NOMO-1 (cell line): ENCODE measurements at regions not wholly inside any gene's neighbourhood (a gene's known extent, or its start where the extent isn't known, plus 50 kb on each side); places are given as distances from the start of the nearest gene placed in this dataset.
A peak's percentile ranks its signal among the peaks of the same experiment; 100 is the strongest.
"Not testable (repeated sequence)": the region's sequence is repeated elsewhere in the genome, so short reads cannot be mapped to it uniquely, and the experiment has no call there.

Experiments
- DNase-seq, 2 experiments: peaks; one replicate each; lab custom pipeline; 2025; ENCODE audit not compliant: unreplicated experiment in 2 of 2; lab: John Stamatoyannopoulos, UW

DNA sequence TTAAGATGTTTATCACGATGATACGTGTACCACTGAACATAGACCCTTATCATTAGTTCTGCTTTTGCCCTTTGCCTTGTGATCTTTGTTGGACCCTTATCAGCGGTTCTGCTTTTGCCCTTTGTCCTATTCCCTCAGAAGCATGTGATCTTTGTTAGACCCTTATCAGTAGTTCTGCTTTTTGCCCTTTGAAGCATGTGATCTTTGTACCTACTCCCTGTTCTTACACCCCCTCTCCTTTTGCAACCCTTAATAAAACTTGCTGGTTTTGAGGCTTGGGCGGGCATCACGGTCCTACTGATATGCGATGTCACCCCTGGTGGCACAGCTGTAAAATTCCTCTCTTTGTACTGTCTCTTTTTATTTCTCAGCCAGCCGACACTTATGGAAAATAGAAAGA is 117.0 kb downstream of the SDHAF3 start:
- DNase-seq: not testable (repeated sequence)

DNA sequence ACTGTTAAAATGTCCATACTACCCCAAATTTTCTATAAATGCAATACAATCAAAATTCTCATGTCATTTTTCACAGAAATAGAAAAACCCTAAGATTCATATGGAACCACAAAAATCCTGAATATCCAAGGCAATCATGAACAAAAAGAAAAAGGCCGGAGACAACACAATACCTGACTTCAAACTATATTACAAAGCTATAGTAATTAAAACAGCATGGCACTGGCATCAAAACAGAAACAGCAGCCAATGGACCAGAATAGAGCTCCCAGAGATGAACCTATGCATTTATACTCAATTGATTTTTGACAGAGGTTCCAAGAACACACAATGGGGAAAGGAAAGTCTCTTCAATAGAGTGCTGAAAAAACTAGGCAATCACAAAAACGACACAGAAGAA is 128.8 kb downstream of the SDHAF3 start:
- no peak for DNase-seq

DNA sequence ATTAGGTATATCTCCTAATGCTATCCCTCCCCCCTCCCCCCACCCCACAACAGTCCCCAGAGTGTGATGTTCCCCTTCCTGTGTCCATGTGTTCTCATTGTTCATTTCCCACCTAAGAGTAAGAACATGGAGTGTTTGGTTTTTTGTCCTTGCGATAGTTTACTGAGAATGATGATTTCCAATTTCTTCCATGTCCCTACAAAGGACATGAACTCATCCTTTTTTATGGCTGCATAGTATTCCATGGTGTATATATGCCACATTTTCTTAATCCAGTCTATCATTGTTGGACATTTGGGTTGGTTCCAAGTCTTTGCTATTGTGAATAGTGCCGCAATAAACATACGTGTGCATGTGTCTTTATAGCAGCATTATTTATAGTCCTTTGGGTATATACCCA is 140.7 kb downstream of the SDHAF3 start:
- DNase-seq: not testable (repeated sequence)

DNA sequence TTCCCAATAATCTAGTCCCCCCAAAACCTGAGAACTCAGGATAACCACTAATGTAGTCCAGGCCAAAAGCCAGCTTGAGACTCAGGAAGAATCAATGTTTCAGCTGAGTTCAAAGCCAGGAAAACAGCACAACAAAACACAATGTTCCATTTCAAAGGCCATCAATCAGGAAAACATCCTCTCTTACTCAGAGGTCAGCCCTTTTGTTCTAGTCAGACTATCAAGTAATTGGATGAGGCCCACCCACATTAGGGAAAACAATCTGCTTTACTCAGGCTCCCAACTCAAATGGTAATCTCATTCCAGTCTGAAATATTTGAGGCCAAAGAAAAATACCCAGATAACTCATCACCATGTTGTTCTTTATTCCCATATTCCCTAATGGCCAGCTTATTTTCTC is 152.2 kb downstream of the SDHAF3 start:
- DNase-seq: no peak

DNA sequence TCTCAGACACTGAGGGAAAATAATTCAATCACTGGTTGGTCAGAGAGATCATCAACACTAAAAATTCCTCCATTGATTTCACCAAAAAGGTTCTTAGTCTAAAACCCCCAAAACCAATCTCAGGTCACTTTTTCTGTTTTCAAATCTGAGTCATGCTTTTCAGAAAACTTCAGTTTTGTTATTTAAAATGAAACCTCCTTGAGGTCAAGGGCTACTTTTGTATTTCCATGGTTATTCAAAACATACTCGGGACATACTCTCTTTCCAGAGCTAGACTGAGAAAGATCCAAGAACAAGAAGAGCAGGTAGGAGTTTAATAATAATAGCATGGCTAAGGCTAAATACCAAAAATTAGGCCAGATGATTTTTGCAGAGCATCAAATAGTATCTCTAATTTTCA is 152.8 kb downstream of the SDHAF3 start:
- DNase-seq: no peak

DNA sequence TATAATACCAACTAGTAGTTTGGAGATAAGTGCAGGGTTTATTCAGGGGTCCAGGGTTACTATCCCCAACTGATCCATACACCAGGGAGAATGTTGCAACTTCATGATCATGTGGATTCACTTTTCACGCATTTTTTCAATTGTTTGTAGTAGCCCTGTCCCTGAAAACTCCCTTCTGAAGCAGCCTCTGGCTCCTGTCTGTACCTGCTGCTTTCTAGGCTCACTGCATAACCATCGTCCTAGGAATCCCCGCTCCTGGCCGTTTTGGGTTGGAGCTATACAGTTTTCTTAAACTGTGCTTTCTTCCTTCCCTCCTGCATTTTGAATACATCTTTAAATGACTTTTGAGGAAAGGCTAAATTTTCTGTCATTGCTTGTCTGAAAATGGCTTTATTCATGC is 154.1 kb downstream of the SDHAF3 start:
- DNase-seq: no peak

DNA sequence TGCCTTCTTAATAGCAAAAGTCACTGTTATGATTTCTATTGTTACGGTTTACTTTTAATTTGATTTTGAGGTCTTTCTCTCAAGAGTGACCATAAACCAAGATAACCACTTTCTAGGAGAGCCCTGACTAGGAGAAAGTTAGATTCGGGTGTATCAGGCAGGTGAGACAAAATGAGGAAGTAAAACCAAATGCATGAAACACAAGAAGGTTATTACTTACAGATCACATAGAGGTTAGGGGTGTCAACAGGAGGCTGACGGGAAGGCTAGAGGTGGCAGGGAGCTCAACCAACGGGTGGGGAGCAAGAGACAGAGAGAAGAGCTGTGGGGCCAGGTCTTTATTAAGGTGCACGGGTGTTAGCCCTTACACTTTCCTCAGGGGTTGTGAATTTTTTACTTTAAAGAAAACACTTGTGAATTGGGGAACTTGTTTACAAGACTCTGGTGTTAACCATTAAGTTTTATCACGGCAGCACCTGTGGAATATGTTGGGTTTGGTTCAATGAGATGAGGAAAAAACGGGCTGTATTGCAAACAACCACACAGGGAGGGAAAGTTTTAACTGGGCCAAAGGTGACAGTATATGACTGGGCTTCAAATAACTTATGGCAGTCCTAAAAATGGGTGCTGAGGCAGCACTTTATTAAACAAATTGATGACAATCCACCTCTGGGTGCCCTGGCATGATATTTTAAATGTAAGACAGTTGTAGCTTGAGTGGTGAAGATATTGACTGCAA is 154.9 kb downstream of the SDHAF3 start:
- DNase-seq: no peak

DNA sequence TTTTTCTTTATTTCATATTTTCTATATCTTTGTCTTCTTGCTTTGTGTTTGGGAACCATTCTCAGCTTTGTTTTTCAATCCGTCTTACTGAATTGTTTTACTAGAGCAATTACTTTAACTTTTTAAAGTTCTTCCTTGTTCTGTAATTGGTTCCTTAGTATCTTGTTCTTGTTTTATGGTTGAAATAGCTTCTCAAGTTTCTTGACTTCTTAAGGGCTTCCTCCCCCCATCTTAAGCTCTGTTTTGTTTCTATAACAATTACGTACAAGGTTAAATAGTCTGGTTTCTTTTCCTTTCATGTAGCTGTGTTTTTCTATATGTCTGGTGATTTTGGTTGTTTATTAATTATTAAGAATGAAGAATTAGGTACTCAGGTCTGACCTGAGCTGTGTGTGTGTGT is 158.0 kb downstream of the SDHAF3 start:
- no peak for DNase-seq

DNA sequence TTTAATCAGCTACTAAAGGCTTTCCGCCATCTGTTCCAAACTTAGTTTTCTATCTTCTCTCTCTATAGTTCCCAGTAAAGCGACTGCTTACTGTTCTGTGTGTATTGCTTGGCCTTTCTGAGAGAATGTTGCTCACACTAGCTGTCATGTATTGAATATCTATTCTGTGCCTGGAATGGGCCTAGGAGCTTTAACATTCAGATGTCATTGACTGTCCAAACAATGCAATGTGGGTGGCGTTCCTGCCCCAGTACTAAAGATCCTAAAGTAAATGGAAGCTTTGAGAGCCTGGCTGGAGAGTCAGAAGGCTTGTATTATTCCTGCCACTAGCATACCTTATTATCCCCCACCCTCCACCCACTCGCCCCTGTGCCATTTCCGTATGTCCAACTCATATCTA is 163.5 kb downstream of the SDHAF3 start:
- no peak for DNase-seq

DNA sequence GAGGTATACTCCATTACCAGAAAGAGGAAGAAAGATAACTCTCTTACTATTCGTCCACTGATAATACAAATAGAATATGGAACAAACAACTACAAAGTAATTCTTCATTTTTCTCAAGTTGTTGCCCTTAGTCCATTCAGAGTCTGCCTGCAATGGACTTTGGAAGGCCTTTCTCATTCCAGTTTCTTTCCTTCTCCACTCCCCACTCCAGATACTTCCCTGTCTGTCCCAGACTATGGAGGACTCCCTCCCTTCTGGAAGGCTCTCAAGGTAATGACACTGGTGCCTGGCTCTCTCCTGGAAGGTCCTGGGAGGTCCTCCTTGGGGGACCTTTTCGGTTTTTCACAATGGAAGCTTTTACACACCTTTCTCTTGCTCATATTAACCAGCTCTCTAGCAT is 167.8 kb downstream of the SDHAF3 start:
- no peak for DNase-seq

DNA sequence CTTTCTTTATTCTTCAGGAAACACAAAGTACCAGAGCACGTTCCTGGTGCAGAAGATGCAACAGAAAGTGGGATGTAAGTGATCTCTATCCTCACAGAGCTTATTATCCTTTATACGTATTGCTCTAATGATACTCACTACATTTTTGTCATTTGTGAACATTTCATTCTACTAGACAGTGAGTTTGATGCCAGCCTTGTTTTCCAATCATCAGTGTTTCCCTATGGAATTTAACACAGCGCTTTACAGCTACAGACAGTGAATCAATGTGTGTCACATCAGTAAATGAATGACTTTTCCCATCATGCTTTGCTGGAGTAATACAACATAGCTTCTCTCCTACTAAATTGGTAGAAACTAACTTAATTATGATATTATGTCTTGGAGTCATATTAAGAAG is 175.5 kb downstream of the SDHAF3 start:
- no peak for DNase-seq

DNA sequence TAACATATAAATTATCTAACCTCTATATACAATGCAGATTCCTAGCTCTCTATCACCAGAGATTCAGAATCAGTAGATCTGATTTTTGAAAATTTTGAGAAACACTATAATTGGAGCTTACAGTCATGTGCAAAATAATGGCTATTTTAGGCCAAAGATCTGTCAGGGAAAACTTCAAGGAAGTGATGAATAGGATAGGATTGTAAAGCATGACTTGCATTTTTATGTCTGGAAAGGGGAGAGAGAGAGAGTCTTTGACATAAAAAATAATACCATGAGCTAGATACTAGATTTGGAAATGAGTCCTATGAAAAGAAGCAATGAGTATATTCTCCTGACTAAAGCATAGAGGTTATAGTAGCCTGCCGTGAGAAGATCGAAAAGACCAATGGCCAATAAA is 181.1 kb downstream of the SDHAF3 start:
- no peak for DNase-seq

DNA sequence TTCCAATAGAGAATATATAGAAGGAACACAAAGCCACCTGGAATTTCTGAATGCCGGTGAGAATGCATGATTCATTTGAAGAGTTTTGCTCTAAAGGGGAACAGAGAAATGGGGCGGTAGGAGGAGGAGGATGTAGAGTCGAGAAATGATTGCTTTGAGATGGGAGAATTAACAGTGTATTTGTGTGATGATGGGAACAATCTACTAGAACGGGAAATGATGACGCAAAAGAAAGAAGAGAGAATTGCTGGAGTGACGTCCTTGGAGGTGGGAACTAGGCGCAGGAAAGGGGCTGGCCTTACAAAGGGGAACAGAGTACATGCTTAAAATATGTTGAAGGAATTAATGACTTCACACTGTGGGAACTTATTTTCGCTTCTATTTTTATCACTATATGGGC is 188.1 kb downstream of the SDHAF3 start:
- DNase-seq: peak; percentile 80 to 89

DNA sequence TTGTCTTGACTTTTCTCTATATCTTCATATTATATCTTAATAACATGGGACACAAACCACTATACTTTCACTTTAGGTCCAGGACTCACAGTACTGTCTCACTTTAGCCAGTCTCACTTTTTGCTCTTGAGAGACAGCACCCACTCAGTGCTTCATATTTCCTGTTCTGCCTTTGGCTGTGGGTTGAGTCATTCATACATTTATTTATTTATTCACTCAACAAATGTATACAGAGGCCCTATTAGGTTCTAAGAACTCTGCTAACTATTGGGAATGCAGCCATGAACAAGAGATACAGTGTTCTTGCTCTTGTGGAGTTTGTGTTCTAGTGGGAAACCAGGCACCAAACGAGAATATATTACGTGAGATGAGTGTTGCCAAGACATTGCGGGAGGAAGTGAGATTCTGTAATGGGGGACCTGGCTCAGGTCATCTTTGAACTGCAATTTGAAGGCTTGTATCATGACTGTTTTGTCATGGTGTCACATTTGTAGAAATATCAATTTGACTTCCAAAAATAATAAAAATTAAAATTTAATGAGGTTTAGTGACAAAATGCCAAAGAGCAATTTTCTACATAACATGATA is 190.1 kb downstream of the SDHAF3 start:
- DNase-seq: no peak

DNA sequence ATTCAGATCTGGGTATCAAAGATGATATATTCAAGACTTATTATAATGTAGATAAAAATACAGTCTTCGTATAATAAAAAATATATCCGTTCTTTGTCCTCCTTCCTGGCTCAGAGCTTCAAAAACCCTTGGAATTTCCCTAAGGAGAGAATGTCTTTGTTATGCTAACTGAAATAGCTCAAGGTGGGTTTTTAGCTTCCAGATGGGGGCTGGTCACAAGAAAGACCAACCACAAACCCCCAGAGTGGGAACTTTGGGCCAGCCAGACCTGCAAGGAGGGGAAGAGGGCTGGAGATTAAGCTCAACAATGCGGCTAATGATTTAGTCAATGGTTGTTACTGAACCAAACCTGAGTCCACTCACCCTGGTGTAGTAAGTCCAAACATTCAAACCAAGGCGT is 196.4 kb downstream of the SDHAF3 start:
- DNase-seq: no peak

DNA sequence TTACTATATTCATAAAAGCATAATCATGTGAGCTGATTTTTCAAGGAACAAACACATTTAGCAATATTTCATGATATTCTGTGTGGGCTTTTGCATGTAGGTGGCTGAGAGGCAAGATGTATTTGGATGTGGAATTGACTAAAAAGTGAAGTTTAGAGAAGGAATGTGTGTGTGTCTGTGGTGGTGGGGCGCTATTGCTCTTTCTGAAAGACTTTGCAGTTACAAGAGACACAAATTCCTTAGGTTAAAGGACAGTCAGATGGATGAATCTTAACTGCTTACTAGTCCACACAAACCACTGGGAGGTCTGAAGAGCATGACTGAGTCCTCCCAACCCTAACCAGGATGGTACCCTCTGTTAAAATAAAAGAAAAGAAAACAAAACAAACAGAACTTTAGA is 200.1 kb downstream of the SDHAF3 start:
- no peak for DNase-seq

DNA sequence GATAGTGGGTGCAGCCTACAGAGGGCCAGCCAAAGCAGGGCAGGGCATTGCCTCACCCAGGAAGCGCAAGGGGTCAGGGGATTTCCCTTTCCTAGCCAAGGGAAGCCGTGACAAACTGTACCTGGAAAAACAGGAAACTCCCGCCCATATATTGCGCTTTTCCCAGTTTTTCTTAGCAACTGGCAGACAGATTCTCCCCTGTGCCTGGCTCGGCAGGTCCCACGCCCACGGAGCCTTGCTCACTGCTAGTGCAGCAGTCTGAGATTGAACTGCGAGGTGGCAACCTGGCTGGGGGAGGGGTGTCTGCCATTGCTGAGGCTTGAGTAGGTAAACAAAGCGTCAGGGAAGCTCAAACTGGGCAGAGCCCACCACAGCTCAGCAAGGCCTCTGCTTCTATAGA is 212.4 kb downstream of the SDHAF3 start:
- DNase-seq: not testable (repeated sequence)

DNA sequence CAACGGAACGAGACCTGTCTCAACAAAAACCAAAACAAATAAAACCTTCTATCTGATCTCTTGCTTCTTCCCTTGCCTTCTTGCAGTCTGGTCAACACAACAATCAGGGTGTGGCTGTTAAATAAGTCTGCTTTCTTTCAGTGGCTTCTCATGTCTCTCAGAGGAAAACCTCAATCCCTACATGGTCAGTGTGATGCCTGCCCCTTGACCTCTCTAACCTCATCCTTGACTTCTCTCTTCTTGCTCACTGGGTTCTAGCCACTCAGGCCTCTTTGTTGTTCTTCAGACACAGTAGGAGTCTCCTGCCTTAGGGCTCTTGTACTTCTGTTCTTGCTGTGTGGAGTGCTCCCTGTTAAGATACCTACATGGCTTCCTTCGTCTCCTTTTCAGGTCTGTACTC is 220.4 kb downstream of the SDHAF3 start:
- DNase-seq: no peak

DNA sequence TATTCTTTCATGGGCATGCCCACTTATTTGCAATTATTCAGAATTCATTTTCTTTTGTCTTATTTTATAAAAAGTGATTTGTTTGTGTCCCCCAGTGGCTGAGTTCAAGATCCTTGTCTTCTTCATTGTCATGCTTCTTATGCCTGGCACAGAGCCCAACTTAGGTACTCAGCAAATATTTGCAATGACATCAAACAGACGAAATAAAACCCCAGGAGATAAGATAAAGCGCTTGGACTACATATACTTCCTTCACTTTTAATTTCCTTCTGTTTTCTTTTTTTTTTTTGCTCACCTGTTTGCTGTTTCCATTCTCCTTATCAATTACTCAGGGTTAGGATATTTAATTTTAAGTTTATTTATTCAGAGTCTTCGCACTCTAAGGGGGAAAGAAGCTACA is 225.0 kb downstream of the SDHAF3 start:
- no peak for DNase-seq

DNA sequence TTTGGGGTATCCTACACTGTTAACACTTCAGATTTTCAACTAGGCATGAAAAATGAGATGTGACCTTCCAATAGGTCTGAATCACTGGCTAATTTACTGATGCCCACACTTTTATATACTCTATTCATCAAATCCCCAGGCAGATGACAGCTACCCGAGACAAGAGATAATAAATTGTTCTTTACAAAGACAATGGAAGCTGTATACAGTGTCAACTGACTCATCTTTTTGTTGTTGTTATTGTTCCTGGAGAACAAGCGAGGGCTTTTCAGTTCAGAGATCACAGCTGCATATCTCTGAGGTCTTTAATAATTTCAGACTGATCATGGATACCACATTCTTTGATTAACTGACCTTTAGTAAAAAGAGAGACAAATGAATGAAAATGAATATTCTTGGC is 228.9 kb downstream of the SDHAF3 start:
- no peak for DNase-seq

DNA sequence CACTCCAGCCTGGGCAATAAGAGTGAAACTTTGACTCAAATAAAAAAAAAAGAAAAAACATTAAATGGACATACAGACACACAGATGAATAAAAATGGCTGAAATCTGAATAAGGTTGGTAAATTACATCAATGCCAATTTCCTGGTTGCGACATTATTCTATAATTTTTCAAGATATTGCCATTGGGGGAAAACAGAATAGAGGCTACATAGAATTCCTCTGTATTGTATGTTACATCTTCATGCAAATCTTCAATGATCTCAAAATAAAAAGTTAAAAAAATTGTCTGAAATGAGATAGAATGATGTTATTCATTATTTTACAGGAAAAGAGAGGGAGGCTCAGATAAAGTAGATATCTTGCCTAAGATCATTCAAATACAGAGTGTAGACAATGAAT is 234.0 kb downstream of the SDHAF3 start:
- DNase-seq: no peak

DNA sequence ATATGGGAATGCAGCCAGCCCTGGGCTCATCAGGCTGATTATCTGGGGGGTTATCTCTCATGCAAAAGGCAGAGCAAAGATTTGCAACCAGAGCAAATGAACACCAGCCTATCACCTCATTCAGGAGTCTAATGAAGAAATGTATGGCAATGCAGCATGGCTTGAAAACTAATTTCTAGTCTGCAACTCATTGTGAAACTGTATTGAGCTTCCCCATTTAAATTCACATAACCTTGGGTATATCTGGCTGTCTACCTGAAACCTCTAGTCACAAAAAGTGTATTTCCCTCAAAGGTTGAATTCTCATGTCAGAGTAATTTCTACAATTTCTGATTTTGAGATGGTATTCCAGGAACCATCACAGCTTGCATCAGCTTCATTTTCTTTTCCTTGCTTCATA is 240.0 kb downstream of the SDHAF3 start:
- DNase-seq: no peak

DNA sequence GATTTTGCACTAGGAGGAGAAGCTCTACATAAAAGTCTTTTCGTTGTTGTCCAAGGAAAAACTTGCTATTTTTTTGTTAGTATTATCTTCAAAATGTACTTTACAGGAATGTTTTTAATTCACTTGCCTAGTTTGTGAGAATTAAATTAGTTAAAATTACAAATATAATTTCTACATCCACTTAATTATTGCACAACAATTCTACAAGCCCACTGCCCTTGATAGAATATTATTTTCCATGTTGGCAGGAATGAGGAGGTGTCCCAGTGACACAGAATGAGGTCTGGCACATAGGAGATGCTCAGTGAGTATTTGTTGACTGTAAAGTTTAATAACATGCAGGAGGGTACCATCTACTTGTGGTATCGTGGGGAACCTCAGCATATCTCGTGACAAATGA is 255.4 kb downstream of the SDHAF3 start:
- no peak for DNase-seq
